ENCODE measurements at regions not wholly inside any gene's neighbourhood (a gene's known extent, or its start where the extent isn't known, plus 50 kb on each side); places are given as distances from the start of the nearest gene placed in this dataset.
A peak's percentile ranks its signal among the peaks of the same experiment; 100 is the strongest.

DNA sequence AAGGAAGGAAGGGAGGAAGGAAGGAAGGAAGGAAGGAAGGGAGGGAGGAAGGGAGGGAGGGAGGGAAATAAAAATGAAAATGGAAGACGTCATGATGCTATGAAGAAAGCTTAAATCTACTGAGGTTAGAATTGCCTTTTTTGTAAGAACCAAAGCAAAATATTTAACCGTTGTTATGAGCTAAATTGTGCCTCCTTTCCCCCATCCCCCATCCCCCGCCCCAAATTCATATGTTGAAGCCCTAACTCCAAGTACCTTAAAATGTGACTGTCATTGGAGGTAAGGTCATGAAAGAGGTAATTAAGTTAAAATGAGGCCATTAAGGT lies 80.1 kb upstream of the CXADR start:
- Histone ChIP-seq H3K4me2 (ENCODE audit: insufficient read depth, low read length) (no peak overlapping the region), H3K4me1 (ENCODE audit: insufficient read depth, low read length) (no peaks in the 10 kb centered on the region), H4K20me1 (ENCODE audit: insufficient read depth, low read length) (no peaks in the 10 kb centered on the region), H3K36me3 (ENCODE audit: insufficient read depth, low read length) (no peaks in the 10 kb centered on the region), H3K4me3 (ENCODE audit: insufficient read depth, low read length) (no peak overlapping the region), H2AFZ (ENCODE audit: low read length) (no peak overlapping the region), H3K9me3 (ENCODE audit: low read depth, low read length) (no peaks in the 10 kb centered on the region), H3K27ac (ENCODE audit: low read depth, low read length) (no peak overlapping the region), H3K79me2 (ENCODE audit: insufficient read depth, low read length) (no peaks in the 10 kb centered on the region), H3K27me3 (ENCODE audit: insufficient read depth, low read length) (no peaks in the 10 kb centered on the region)
- no peak for DNase-seq (ENCODE audit: insufficient read length, low spot score, missing footprints)
- TF ChIP-seq, protein P1, sequence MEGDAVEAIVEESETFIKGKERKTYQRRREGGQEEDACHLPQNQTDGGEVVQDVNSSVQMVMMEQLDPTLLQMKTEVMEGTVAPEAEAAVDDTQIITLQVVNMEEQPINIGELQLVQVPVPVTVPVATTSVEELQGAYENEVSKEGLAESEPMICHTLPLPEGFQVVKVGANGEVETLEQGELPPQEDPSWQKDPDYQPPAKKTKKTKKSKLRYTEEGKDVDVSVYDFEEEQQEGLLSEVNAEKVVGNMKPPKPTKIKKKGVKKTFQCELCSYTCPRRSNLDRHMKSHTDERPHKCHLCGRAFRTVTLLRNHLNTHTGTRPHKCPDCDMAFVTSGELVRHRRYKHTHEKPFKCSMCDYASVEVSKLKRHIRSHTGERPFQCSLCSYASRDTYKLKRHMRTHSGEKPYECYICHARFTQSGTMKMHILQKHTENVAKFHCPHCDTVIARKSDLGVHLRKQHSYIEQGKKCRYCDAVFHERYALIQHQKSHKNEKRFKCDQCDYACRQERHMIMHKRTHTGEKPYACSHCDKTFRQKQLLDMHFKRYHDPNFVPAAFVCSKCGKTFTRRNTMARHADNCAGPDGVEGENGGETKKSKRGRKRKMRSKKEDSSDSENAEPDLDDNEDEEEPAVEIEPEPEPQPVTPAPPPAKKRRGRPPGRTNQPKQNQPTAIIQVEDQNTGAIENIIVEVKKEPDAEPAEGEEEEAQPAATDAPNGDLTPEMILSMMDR (IDR thresholded peaks at IDR 0.05; ENCODE audit: extremely low read depth, low read depth, low read length): no peak

DNA sequence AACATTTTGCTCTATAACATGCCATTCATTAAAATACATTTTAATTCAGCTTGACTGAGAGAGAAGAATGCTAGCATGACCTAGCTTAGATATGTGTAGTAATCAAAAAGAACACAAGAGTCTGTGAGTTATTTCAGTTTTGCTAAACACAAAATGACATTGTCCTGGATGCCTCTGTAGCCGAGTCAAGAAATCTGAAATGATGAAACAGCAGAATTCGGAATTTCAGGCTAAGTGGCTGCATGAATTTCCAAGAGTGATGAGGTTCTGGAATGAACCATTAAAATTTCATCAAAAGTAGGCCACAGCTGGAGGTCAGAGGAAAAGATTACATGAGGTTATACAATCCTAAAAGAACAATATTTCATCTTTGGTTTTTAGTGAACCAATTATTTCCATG lies 79.1 kb upstream of the CXADR start:
- Histone ChIP-seq H3K27me3 (ENCODE audit: insufficient read depth, low read length) (no peaks in the 10 kb centered on the region), H3K36me3 (ENCODE audit: insufficient read depth, low read length) (no peaks in the 10 kb centered on the region), H3K4me2 (ENCODE audit: insufficient read depth, low read length) (no peak overlapping the region), H3K27ac (ENCODE audit: low read depth, low read length) (no peak overlapping the region), H4K20me1 (ENCODE audit: insufficient read depth, low read length) (no peaks in the 10 kb centered on the region), H3K9me3 (ENCODE audit: low read depth, low read length) (no peaks in the 10 kb centered on the region), H3K4me3 (ENCODE audit: insufficient read depth, low read length) (no peak overlapping the region), H3K79me2 (ENCODE audit: insufficient read depth, low read length) (no peaks in the 10 kb centered on the region), H2AFZ (ENCODE audit: low read length) (no peak overlapping the region), H3K4me1 (ENCODE audit: insufficient read depth, low read length) (no peaks in the 10 kb centered on the region)
- TF ChIP-seq, protein P1 (IDR thresholded peaks at IDR 0.05; ENCODE audit: extremely low read depth, low read depth, low read length): no peak
- no peak for DNase-seq (ENCODE audit: insufficient read length, low spot score, missing footprints)

DNA sequence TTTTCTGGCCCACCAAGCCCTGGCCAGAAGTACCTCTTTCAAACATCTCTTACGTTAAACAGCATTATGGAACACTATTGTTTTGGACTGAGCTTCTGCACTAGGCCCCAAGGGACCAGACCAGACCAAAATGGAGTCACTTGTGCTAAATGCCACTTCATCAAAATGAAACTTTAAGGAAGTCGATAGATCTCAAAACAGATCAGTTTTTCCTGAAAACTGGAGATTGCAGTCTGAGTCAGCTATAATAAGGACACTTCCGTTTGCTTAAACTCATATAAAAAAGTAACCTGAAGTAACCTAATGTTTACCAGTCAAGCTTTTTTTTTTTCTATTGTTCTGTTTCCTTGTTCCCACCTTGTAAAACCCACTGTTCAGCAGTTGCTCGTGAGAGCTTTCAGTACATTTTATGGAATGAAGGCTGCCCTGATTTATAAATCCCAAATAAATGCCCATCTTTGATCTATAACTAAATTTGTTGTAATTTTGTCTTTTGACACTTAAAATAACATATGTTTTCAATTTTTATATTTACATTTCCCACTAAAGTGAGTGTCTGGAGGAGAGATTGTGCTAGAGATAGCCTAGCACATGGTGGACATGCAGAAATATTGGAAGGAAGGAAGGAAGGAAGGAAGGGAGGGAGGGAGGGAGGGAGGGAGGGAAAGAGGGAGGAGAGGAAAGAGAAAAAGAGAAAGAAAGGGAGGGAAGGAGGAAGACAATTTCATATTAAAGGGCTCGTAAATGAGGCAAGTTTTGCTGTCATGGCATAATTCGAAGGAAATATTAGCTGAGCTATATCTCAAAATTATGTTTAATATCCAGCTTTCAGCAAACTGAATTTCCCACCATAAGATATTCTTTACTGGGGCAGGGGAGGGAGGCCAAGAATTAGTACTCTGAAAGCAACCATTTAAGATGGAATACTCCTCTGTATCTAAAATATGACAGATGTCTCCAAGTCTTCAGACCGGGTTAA lies 77.0 kb upstream of the CXADR start:
- H3K27ac ChIP-seq (ENCODE audit: low read depth, low read length): no peak overlapping the region
- H3K4me2 ChIP-seq (ENCODE audit: insufficient read depth, low read length): no peak overlapping the region
- H3K79me2 ChIP-seq (ENCODE audit: insufficient read depth, low read length): no peaks in the 10 kb centered on the region
- no peak overlapping the region for H3K4me3 ChIP-seq (ENCODE audit: insufficient read depth, low read length)
- TF ChIP-seq, protein P1 (IDR thresholded peaks at IDR 0.05; ENCODE audit: extremely low read depth, low read depth, low read length): no peak
- H3K27me3 ChIP-seq (ENCODE audit: insufficient read depth, low read length): no peaks in the 10 kb centered on the region
- peak overlapping the region; percentile 47 for H2AFZ ChIP-seq (ENCODE audit: low read length)
- no peaks in the 10 kb centered on the region for H3K9me3 ChIP-seq (ENCODE audit: low read depth, low read length)
- H4K20me1 ChIP-seq (ENCODE audit: insufficient read depth, low read length): no peaks in the 10 kb centered on the region
- DNase-seq (ENCODE audit: insufficient read length, low spot score, missing footprints): no peak
- no peaks in the 10 kb centered on the region for H3K4me1 ChIP-seq (ENCODE audit: insufficient read depth, low read length)
- no peaks in the 10 kb centered on the region for H3K36me3 ChIP-seq (ENCODE audit: insufficient read depth, low read length)

DNA sequence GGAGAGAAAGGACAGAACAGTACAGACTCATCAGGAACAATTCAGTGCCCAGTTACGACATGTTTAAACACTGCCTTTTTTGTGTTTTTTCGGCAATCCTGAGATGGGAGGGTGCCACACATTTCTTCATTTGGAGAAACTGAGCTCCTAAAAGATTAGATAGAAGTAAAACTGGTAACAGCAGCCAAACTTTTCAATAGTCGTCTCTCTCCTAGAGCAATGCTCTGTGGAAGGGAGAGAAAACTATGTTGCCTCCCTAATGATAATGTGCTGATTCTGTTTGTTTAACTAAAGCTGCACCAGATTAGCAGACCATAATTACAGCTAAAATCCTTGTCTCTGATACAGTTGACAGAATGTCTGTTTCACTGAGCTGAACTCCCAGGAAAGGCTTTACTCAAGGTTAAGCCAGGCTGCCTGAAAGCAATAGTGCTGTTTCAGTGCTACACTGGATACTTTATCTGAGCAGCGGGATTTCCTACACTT lies 76.2 kb upstream of the CXADR start:
- no peak for DNase-seq (ENCODE audit: insufficient read length, low spot score, missing footprints)

More for the DNA sequence above, 76.2 kb upstream of the CXADR start:
- H3K4me1 ChIP-seq (ENCODE audit: insufficient read depth, low read length): no peaks in the 10 kb centered on the region
- no peak overlapping the region for H2AFZ ChIP-seq (ENCODE audit: low read length)
- TF ChIP-seq, protein P1 (IDR thresholded peaks at IDR 0.05; ENCODE audit: extremely low read depth, low read depth, low read length): no peak
- H3K4me3 ChIP-seq (ENCODE audit: insufficient read depth, low read length): no peak overlapping the region
- no peak overlapping the region for H3K27ac ChIP-seq (ENCODE audit: low read depth, low read length)
- no peaks in the 10 kb centered on the region for H3K9me3 ChIP-seq (ENCODE audit: low read depth, low read length)
- no peaks in the 10 kb centered on the region for H3K36me3 ChIP-seq (ENCODE audit: insufficient read depth, low read length)
- H3K79me2 ChIP-seq (ENCODE audit: insufficient read depth, low read length): no peaks in the 10 kb centered on the region
- H3K27me3 ChIP-seq (ENCODE audit: insufficient read depth, low read length): no peaks in the 10 kb centered on the region
- H3K4me2 ChIP-seq (ENCODE audit: insufficient read depth, low read length): no peak overlapping the region
- H4K20me1 ChIP-seq (ENCODE audit: insufficient read depth, low read length): no peaks in the 10 kb centered on the region
